Activated CD8-positive, alpha-beta memory T cell treated with anti-CD3 and anti-CD28 coated beads for 36 hours (primary cell): ENCODE measurements at regions not wholly inside any gene's neighbourhood (a gene's known extent, or its start where the extent isn't known, plus 50 kb on each side); places are given as distances from the start of the nearest gene placed in this dataset.

Experiments used
- CTCF ChIA-PET: fragments of 350-600 bp; sonication (Branson Sonifier 250); formaldehyde crosslinking; loops from one replicate; lab custom pipeline; 2021; ENCODE audit warnings: antibody characterized with exemption; lab: Charles Lee
- POLR2A ChIA-PET: fragments of 350-600 bp; sonication (Branson Sonifier 250); formaldehyde crosslinking; loops from one replicate; lab custom pipeline; 2021; ENCODE audit warnings: antibody characterized with exemption; lab: Charles Lee

DNA sequence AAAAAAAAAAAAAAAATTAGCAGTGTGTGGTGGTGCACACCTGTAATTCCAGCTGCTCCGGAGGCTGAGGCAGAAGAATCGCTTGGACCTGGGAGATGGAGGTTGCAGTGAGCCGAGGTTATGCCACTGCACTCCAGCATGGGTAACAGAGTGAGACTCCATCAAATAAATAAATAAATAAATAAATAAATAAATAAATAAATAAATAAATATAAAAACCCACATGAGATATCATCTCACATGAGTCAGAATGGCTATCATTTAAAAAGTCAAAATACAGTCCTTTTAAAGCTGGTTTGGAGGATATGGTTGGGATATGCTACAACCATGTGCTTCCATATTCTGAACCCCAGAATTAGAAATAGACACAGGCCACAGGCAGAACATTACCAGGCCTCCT, 114.3 kb downstream of the WSCD1 start:
- POLR2A ChIA-PET, result no interaction called here
- CTCF ChIA-PET, result no interaction called here

DNA sequence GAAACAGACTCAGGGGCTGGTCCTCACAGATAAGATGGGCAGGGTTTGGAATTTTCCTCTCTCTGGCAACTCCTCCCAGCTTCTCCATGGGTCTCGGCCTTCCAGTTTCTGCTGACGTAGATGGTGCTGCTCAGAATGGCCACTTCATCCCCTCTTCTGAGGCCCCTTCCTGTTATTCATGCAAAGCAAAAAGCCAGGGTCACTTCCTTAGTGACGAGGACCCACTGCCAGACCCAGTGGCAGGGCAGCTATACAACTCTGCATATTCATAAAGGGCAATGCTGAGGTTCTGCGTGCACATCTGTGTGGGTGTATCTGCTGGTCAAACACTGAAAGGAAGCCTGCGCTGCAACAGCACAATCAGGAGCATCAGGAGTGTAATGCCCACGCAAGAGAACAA, 108.8 kb downstream of the WSCD1 start:
- POLR2A ChIA-PET, result no interaction called here
- CTCF ChIA-PET, result no interaction called here

DNA sequence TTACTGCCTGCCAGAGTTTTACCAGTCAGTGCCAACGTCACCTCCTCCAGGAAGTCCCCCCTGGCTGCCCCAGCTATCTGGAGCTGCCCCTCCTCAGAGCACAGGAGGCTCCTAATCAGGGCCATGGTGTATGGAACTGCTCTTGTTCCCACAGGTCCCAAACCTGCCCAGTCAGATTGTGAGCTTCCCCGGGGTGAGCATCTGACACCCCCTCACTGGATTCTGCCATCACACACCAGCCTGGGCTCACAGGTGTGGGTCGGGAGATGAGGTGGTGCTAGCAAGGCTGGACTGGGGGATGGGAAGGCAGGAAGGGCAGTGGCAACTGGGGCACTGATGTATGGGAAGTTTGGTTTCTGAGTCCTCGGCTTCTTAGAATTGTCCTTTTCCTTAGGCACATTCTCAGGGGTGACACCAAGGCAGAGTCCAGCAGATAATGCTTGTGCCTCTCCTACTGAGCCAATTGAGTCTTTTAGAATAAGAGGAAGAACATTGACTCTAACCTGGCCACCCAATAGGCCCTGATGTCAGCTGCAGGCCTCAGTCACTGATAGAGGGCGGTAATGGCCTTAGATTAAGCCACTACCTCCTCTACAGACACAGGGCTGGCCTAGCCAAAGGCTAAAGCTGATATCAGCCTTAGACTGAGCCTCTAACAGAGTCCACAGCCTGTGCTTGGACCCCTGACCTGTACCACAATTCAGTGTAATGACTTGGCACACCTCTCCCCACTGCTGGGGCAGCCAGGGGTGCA, 107.9 kb downstream of the WSCD1 start:
- POLR2A ChIA-PET, result no interaction called here

More for the DNA sequence above, 107.9 kb downstream of the WSCD1 start:
- CTCF ChIA-PET, result no interaction called here
